ENCODE measurements at regions not wholly inside any gene's neighbourhood (a gene's known extent, or its start where the extent isn't known, plus 50 kb on each side); places are given as distances from the start of the nearest gene placed in this dataset.
A peak's percentile ranks its signal among the peaks of the same experiment; 100 is the strongest.

DNA sequence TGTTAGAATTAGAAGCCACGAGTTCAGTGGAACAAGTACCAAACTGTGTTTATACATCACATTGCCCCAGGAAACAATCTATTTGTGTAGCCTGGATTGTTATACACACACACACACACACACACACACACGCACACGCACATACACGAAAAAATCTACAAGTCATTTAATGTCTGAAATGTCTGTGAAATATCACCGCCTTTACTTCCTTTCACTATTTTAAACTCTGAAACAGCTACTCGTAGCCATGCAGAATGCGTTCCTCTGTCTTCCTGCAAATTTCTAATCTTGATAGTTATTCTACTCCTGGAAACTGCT, 84.4 kb upstream of the SCAF8 start:
- no peaks in the 10 kb centered on the region for H3K9me3 ChIP-seq
- no peaks in the 10 kb centered on the region for H3K4me1 ChIP-seq (ENCODE audit: low read depth)
- no peak overlapping the region for H3K4me3 ChIP-seq
- no peak for DNase-seq
- intact Hi-C loops (cut with DNase I, micrococcal nuclease), result no loop called here
- H3K36me3 ChIP-seq (ENCODE audit: low read depth), result no peaks in the 10 kb centered on the region
- no peak for ATAC-seq
- TF ChIP-seq, protein P1, sequence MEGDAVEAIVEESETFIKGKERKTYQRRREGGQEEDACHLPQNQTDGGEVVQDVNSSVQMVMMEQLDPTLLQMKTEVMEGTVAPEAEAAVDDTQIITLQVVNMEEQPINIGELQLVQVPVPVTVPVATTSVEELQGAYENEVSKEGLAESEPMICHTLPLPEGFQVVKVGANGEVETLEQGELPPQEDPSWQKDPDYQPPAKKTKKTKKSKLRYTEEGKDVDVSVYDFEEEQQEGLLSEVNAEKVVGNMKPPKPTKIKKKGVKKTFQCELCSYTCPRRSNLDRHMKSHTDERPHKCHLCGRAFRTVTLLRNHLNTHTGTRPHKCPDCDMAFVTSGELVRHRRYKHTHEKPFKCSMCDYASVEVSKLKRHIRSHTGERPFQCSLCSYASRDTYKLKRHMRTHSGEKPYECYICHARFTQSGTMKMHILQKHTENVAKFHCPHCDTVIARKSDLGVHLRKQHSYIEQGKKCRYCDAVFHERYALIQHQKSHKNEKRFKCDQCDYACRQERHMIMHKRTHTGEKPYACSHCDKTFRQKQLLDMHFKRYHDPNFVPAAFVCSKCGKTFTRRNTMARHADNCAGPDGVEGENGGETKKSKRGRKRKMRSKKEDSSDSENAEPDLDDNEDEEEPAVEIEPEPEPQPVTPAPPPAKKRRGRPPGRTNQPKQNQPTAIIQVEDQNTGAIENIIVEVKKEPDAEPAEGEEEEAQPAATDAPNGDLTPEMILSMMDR (IDR thresholded peaks at IDR 0.05), result no peak

DNA sequence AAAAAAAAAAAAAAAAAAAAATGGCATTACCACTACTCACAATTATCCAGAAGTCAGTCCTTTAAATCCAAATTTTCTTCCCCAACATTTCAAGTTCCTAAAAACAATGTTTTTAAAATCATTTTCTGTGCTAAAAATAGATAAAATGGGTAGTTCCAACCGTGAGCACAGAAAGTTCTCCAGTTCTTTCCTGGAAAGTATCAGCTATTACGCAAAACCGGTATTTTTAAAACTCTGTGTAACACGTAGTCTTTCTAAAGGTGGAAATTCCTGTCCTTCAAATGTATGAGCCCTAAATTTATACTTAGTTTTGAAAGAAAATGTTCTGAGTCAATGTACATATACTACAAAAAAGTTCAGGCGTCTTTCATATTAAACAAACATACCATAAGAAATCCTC, 83.5 kb upstream of the SCAF8 start:
- H3K4me1 ChIP-seq (ENCODE audit: low read depth), result no peaks in the 10 kb centered on the region
- no peak overlapping the region for H3K4me3 ChIP-seq
- intact Hi-C loops (cut with DNase I, micrococcal nuclease), result no loop called here
- no peaks in the 10 kb centered on the region for H3K36me3 ChIP-seq (ENCODE audit: low read depth)
- TF ChIP-seq, protein P1 (IDR thresholded peaks at IDR 0.05), result no peak
- DNase-seq (no peak), ATAC-seq (no peak)
- no peaks in the 10 kb centered on the region for H3K9me3 ChIP-seq

DNA sequence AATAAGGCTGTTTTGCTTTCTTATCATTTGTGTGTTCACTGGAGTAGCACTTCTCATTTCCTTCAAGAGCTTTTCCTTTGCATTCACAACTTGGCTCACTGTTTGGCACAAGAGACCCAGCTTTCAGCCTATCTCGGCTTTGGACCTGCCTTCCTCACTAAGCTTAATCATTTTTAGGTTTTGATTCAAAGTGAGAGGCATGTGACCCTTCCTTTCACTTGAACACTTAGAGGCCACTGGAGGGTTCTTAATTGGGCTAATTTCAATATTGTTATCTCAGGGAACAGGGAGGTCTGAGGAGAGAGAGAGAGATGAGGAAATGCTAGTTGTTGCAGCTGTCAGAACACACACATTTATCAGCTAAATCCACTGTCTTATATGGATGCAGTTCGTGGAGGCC, 82.9 kb upstream of the SCAF8 start:
- no peak overlapping the region for H3K4me3 ChIP-seq
- no peaks in the 10 kb centered on the region for H3K9me3 ChIP-seq
- DNase-seq, result no peak
- intact Hi-C loops (cut with DNase I, micrococcal nuclease), result no loop called here
- H3K36me3 ChIP-seq (ENCODE audit: low read depth), result no peaks in the 10 kb centered on the region
- no peak for ATAC-seq
- no peaks in the 10 kb centered on the region for H3K4me1 ChIP-seq (ENCODE audit: low read depth)
- TF ChIP-seq, protein P1 (IDR thresholded peaks at IDR 0.05), result no peak

DNA sequence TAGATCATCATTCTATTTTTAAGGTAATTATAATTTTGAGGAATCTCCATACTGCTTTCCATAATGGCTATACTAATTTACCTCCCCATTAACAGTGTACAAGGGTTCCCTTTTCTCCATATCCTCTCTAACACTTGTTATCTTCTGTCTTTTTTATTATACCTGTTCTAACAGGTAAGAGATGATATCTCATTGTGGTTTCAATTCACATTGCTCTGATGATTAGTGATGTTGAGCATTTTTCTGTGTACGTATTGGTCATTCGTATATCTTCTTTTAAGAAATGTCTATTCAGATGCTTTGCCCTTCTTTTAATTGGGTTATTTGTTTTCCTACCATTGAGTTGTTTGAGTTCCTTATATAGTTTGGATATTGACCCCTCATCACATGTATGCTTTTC, 81.6 kb upstream of the SCAF8 start:
- no peaks in the 10 kb centered on the region for H3K36me3 ChIP-seq (ENCODE audit: low read depth)
- DNase-seq (no peak), ATAC-seq (no peak)
- H3K4me1 ChIP-seq (ENCODE audit: low read depth), result no peaks in the 10 kb centered on the region
- no peaks in the 10 kb centered on the region for H3K9me3 ChIP-seq
- no peak overlapping the region for H3K4me3 ChIP-seq
- intact Hi-C loops (cut with DNase I, micrococcal nuclease), result no loop called here
- TF ChIP-seq, protein P1 (IDR thresholded peaks at IDR 0.05), result no peak

DNA sequence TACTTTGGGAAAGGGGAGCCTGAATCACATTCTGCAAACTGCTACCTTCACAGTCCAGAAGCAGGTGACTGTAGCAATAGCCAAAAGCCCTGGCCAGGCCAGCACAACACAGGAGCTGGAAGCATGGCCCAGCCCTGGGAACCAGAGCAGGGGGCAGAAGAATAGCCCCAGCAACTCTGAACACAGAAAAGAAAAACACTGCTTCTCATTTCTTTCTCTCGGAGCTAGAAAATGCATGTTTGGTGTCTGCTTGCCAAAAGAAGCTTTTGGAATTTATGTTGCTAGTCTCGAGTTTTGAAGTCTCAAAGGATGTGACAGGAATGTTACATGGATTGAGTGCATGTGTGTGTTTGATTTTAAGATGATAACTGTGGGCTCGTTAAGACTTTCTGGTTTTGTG, 79.8 kb upstream of the SCAF8 start:
- TF ChIP-seq, protein P1 (IDR thresholded peaks at IDR 0.05), result no peak
- DNase-seq, result no peak

DNA sequence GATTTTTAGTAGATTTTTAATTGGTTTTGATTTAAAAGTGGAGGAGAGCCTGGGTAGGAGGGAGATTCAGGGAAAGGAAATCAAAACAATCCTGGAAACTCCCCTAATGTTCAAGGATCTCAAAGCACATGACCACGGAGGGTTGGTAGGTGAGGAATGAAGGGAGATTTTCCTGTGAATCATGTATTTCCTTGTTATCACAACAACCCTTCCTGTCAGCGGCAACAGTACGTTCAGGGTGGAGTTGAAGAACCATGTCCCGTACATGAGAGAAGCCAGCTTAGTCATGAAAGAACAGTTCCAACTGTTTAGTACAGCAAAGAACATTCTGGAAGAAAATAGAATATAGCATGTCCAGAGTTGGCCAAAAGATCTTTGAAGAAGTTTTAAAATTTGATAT, 79.4 kb upstream of the SCAF8 start:
- no peaks in the 10 kb centered on the region for H3K36me3 ChIP-seq (ENCODE audit: low read depth)
- ATAC-seq (peak; percentile 90), DNase-seq (peak in 1 of 3 donors; percentile 3)
- intact Hi-C loops (cut with DNase I, micrococcal nuclease), result no loop called here
- TF ChIP-seq, protein P1 (IDR thresholded peaks at IDR 0.05), result no peak
- no peaks in the 10 kb centered on the region for H3K4me1 ChIP-seq (ENCODE audit: low read depth)
- no peaks in the 10 kb centered on the region for H3K9me3 ChIP-seq
- H3K4me3 ChIP-seq, result no peak overlapping the region

More for the DNA sequence above, 79.8 kb upstream of the SCAF8 start:
- intact Hi-C loops (cut with DNase I, micrococcal nuclease), result no loop called here
- Histone ChIP-seq H3K9me3 (no peaks in the 10 kb centered on the region), H3K4me3 (no peak overlapping the region), H3K36me3 (ENCODE audit: low read depth) (no peaks in the 10 kb centered on the region), H3K4me1 (ENCODE audit: low read depth) (no peaks in the 10 kb centered on the region)
- no peak for ATAC-seq

All from mucosa of descending colon (tissue), 3 donors.